K562 (cell line): ENCODE measurements at regions not wholly inside any gene's neighbourhood (a gene's known extent, or its start where the extent isn't known, plus 50 kb on each side); places are given as distances from the start of the nearest gene placed in this dataset.

Experiments used
- CBX3 ChIP-seq, 2 experiments: IDR thresholded peaks; 1 replicate in 1 of 2; 2 replicates in 1 of 2; pipeline ENCODE4 v1.6.1; 2012; ENCODE audit warnings: inconsistent platforms in 2 of 2, low read length in 2 of 2, borderline replicate concordance in 1 of 2, control low read depth in 1 of 2
- DPF2 ChIP-seq: fragments of 450-650 bp; IDR thresholded peaks from 2 replicates; pipeline ENCODE4 v1.6.1; 2016
- ELF1 ChIP-seq: fragments of 200-800 bp; sonication (Bioruptor generic); IDR thresholded peaks from 2 replicates; pipeline ENCODE4 v1.6.1; 2016; ENCODE audit warnings: missing genetic modification characterization, missing compliant biosample characterization
- GABPB1 ChIP-seq: sonication (generic); formaldehyde crosslinking; IDR thresholded peaks from 2 replicates; pipeline ENCODE4 v1.8.0; 2022; ENCODE audit warnings: mild to moderate bottlenecking, missing genetic modification reagents
- MCM2 ChIP-seq: fragments of 450-650 bp; IDR thresholded peaks from 2 replicates; pipeline ENCODE4 v1.6.1; 2017; ENCODE audit warnings: low read depth, mild to moderate bottlenecking
- POLR2B ChIP-seq: fragments of 450-650 bp; IDR thresholded peaks from 2 replicates; pipeline ENCODE4 v1.6.1; 2018; ENCODE audit warnings: low read depth; ENCODE audit not compliant: partially characterized antibody
- RB1 ChIP-seq: fragments of 450-650 bp; IDR thresholded peaks from 2 replicates; pipeline ENCODE4 v1.6.1; 2017; ENCODE audit warnings: low read depth, mild to moderate bottlenecking
- RBM22 ChIP-seq: fragments of 200-400 bp; formaldehyde crosslinking; IDR thresholded peaks from 2 replicates; pipeline ENCODE4 v1.6.1; 2018; ENCODE audit warnings: low read length, low read depth; ENCODE audit not compliant: poor library complexity, severe bottlenecking
- SAP30 ChIP-seq: fragments of 200-600 bp; sonication (generic); IDR thresholded peaks from 2 replicates; pipeline ENCODE4 v1.6.1; 2012; ENCODE audit warnings: borderline replicate concordance, low read depth, mild to moderate bottlenecking, moderate library complexity, low read length, control low read depth, inconsistent platforms; ENCODE audit not compliant: insufficient read depth, poor library complexity, severe bottlenecking
- SOX6 ChIP-seq: fragments of 450-650 bp; IDR thresholded peaks from 2 replicates; pipeline ENCODE4 v1.6.1; 2014; ENCODE audit warnings: mild to moderate bottlenecking
- TAF9B ChIP-seq: fragments of 450-650 bp; IDR thresholded peaks from 2 replicates; pipeline ENCODE4 v1.6.1; 2018; ENCODE audit warnings: mild to moderate bottlenecking; ENCODE audit not compliant: partially characterized antibody
- TCF7 ChIP-seq: sonication (generic); IDR thresholded peaks from 2 replicates; pipeline ENCODE4 v1.6.1; 2016; ENCODE audit warnings: antibody characterized with exemption, borderline replicate concordance
- ZNF507 ChIP-seq: conservative IDR thresholded peaks from 2 replicates; pipeline ENCODE4 v1.6.1; 2017; ENCODE audit warnings: missing genetic modification characterization, missing compliant biosample characterization
- ZNF551 ChIP-seq: fragments of 250-450 bp; sonication (Bioruptor Pico); IDR thresholded peaks from 2 replicates; pipeline ENCODE4 v1.5.0; 2021; ENCODE audit warnings: mild to moderate bottlenecking, moderate library complexity
- TF ChIP-seq, protein P1 (sequence below): fragments of 450-650 bp; IDR thresholded peaks from 2 replicates; pipeline ENCODE4 v1.6.1; 2016; ENCODE audit warnings: mild to moderate bottlenecking, moderate library complexity
- TF ChIP-seq, protein P2 (sequence below): fragments of 250-450 bp; sonication (Bioruptor Pico); IDR thresholded peaks from 2 replicates; pipeline ENCODE4 v1.8.0; 2022; ENCODE audit warnings: inconsistent platforms

DNA sequence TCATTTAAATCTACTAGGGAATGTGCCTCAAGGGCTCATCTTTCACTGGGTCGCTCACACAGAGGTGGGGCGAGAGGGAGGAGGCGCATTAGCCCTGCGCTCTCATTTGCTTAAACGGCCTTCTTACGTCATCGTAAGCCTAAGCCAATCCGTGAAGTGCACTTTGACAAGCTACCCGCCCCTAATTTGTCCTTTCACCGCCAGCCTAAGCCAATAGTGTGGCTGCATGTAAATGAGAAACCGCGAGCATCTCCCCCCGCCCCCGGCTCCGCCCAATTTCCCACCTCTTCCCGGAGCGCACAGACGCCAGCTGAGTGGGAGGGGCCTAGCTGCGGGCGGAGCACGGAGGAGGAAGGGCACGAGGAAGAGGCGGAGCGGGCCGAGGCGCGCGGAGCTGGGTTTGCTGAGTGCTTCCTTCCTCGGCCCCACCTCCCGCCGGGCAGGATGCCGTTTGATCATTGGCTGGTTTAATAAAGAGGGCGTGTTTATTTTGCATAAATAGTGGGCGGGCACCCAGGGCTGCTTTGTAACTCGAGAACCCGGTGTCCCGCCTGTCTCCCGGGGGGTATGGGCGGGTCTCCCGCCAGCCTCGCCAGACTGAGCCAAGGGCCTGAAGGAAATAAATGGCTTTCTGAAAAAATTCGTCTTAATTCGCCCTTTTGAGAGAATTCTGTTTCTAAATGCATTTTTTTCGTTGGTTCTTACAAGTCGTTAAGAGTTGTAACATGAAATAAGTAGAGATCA, 289.6 kb upstream of the NFE2L3 start (continued):
- TF ChIP-seq, protein P1, sequence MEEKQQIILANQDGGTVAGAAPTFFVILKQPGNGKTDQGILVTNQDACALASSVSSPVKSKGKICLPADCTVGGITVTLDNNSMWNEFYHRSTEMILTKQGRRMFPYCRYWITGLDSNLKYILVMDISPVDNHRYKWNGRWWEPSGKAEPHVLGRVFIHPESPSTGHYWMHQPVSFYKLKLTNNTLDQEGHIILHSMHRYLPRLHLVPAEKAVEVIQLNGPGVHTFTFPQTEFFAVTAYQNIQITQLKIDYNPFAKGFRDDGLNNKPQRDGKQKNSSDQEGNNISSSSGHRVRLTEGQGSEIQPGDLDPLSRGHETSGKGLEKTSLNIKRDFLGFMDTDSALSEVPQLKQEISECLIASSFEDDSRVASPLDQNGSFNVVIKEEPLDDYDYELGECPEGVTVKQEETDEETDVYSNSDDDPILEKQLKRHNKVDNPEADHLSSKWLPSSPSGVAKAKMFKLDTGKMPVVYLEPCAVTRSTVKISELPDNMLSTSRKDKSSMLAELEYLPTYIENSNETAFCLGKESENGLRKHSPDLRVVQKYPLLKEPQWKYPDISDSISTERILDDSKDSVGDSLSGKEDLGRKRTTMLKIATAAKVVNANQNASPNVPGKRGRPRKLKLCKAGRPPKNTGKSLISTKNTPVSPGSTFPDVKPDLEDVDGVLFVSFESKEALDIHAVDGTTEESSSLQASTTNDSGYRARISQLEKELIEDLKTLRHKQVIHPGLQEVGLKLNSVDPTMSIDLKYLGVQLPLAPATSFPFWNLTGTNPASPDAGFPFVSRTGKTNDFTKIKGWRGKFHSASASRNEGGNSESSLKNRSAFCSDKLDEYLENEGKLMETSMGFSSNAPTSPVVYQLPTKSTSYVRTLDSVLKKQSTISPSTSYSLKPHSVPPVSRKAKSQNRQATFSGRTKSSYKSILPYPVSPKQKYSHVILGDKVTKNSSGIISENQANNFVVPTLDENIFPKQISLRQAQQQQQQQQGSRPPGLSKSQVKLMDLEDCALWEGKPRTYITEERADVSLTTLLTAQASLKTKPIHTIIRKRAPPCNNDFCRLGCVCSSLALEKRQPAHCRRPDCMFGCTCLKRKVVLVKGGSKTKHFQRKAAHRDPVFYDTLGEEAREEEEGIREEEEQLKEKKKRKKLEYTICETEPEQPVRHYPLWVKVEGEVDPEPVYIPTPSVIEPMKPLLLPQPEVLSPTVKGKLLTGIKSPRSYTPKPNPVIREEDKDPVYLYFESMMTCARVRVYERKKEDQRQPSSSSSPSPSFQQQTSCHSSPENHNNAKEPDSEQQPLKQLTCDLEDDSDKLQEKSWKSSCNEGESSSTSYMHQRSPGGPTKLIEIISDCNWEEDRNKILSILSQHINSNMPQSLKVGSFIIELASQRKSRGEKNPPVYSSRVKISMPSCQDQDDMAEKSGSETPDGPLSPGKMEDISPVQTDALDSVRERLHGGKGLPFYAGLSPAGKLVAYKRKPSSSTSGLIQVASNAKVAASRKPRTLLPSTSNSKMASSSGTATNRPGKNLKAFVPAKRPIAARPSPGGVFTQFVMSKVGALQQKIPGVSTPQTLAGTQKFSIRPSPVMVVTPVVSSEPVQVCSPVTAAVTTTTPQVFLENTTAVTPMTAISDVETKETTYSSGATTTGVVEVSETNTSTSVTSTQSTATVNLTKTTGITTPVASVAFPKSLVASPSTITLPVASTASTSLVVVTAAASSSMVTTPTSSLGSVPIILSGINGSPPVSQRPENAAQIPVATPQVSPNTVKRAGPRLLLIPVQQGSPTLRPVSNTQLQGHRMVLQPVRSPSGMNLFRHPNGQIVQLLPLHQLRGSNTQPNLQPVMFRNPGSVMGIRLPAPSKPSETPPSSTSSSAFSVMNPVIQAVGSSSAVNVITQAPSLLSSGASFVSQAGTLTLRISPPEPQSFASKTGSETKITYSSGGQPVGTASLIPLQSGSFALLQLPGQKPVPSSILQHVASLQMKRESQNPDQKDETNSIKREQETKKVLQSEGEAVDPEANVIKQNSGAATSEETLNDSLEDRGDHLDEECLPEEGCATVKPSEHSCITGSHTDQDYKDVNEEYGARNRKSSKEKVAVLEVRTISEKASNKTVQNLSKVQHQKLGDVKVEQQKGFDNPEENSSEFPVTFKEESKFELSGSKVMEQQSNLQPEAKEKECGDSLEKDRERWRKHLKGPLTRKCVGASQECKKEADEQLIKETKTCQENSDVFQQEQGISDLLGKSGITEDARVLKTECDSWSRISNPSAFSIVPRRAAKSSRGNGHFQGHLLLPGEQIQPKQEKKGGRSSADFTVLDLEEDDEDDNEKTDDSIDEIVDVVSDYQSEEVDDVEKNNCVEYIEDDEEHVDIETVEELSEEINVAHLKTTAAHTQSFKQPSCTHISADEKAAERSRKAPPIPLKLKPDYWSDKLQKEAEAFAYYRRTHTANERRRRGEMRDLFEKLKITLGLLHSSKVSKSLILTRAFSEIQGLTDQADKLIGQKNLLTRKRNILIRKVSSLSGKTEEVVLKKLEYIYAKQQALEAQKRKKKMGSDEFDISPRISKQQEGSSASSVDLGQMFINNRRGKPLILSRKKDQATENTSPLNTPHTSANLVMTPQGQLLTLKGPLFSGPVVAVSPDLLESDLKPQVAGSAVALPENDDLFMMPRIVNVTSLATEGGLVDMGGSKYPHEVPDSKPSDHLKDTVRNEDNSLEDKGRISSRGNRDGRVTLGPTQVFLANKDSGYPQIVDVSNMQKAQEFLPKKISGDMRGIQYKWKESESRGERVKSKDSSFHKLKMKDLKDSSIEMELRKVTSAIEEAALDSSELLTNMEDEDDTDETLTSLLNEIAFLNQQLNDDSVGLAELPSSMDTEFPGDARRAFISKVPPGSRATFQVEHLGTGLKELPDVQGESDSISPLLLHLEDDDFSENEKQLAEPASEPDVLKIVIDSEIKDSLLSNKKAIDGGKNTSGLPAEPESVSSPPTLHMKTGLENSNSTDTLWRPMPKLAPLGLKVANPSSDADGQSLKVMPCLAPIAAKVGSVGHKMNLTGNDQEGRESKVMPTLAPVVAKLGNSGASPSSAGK = no peak
- TF ChIP-seq GABPB1 (CRISPR knock-in tag) (peak; percentile 64; the same call in 1 of the 2 replicates), MCM2 (no peak), CBX3 (IDR thresholded peaks at IDR 0.05; ENCODE audit: borderline replicate concordance in 1 of 2, low read length in 2 of 2) (0 out of 3 replicates have a peak, but pooled peaks of 1 of the 2 experiments have one; percentile 35), TCF7 (no peak), SAP30 (no peak), POLR2B (peak; percentile 55), ZNF507 (tag) (no peak), RB1 (peak; percentile 60; the same call in 1 of the 2 replicates), DPF2 (no peak), ELF1 (tag) (no peak), ZNF551 (CRISPR knock-in tag) (no peak), RBM22 (no peak), SOX6 (no peak), TAF9B (no peak)
- TF ChIP-seq, protein P2, sequence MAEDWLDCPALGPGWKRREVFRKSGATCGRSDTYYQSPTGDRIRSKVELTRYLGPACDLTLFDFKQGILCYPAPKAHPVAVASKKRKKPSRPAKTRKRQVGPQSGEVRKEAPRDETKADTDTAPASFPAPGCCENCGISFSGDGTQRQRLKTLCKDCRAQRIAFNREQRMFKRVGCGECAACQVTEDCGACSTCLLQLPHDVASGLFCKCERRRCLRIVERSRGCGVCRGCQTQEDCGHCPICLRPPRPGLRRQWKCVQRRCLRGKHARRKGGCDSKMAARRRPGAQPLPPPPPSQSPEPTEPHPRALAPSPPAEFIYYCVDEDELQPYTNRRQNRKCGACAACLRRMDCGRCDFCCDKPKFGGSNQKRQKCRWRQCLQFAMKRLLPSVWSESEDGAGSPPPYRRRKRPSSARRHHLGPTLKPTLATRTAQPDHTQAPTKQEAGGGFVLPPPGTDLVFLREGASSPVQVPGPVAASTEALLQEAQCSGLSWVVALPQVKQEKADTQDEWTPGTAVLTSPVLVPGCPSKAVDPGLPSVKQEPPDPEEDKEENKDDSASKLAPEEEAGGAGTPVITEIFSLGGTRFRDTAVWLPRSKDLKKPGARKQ (CRISPR knock-in tag) = no peak
